ENCODE measurements at regions not wholly inside any gene's neighbourhood (a gene's known extent, or its start where the extent isn't known, plus 50 kb on each side); places are given as distances from the start of the nearest gene placed in this dataset.

GRCh38 chr20:7090001-7090400, 322.5 kb downstream of the BMP2 start:
- H3K9me3 ChIP-seq (ENCODE audit: low read depth), result no peaks in the 10 kb centered on the region
- H2AFZ ChIP-seq, result no peak overlapping the region
- H3F3A ChIP-seq (ENCODE audit: insufficient read depth), result no peaks in the 10 kb centered on the region
- no peaks in the 10 kb centered on the region for H3K4me1 ChIP-seq (ENCODE audit: insufficient read depth)
- no peak overlapping the region for H3K9ac ChIP-seq
- H3K4me2 ChIP-seq (ENCODE audit: unreplicated experiment), result no peak overlapping the region
- in situ Hi-C loops (cut with MboI), result no loop called here
- TF ChIP-seq EZH2 (IDR thresholded peaks at IDR 0.05; ENCODE audit: insufficient read depth, poor library complexity, severe bottlenecking), result no peak
- TF ChIP-seq EZH2phosphoT487 (IDR thresholded peaks at IDR 0.05; ENCODE audit: insufficient read depth, low read depth), result no peak
- H4K20me1 ChIP-seq (ENCODE audit: insufficient read depth), result no peaks in the 10 kb centered on the region
- H3K4me3 ChIP-seq, result no peak overlapping the region
- H3K27me3 ChIP-seq (replicated peaks; ENCODE audit: insufficient read depth), result peaks cover 7% of the 10 kb centered on the region
- no peaks in the 10 kb centered on the region for H3K9me2 ChIP-seq (ENCODE audit: insufficient read depth)
- no peaks in the 10 kb centered on the region for H3K36me3 ChIP-seq (ENCODE audit: low read depth)
- H3K27ac ChIP-seq, result no peak overlapping the region
- H3K79me2 ChIP-seq (ENCODE audit: insufficient read depth), result no peaks in the 10 kb centered on the region
- DNase-seq, result no peak

DNA sequence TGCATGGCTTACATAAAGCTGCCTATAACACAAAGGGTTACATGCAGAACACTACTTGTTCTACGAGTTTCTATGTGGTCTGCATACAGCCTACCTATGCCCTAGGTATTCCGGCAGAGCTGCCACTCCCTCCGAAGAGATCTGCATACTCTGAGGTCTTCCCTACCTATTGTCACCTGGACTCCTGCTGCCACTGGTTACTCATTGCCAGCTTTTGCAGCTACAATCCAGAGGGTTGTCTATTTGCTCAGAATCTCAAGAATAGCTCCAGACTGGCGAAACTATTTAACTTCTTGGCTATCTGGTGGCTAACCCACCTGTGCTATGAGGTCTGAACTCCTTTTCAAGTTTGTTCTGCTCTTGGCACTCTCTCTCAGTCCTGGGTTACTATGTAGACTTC, 323.3 kb downstream of the BMP2 start:
- Histone ChIP-seq H3K9me3 (ENCODE audit: low read depth) (no peaks in the 10 kb centered on the region), H3K4me1 (ENCODE audit: insufficient read depth) (no peaks in the 10 kb centered on the region), H2AFZ (no peak overlapping the region), H3K4me2 (ENCODE audit: unreplicated experiment) (no peak overlapping the region), H3K79me2 (ENCODE audit: insufficient read depth) (no peaks in the 10 kb centered on the region), H3K9me2 (ENCODE audit: insufficient read depth) (no peaks in the 10 kb centered on the region), H4K20me1 (ENCODE audit: insufficient read depth) (no peaks in the 10 kb centered on the region), H3F3A (ENCODE audit: insufficient read depth) (no peaks in the 10 kb centered on the region), H3K9ac (no peak overlapping the region), H3K27ac (no peak overlapping the region), H3K4me3 (no peak overlapping the region), H3K36me3 (ENCODE audit: low read depth) (no peaks in the 10 kb centered on the region), H3K27me3 (replicated peaks; ENCODE audit: insufficient read depth) (peaks cover 7% of the 10 kb centered on the region)
- TF ChIP-seq EZH2phosphoT487 (IDR thresholded peaks at IDR 0.05; ENCODE audit: insufficient read depth, low read depth), result no peak
- no peak for TF ChIP-seq EZH2 (IDR thresholded peaks at IDR 0.05; ENCODE audit: insufficient read depth, poor library complexity, severe bottlenecking)
- DNase-seq, result no peak
- in situ Hi-C loops (cut with MboI), result no loop called here
- WGBS, 2 experiments (ENCODE audit: low coverage in 1 of 2, low lambda C conversion rate in 2 of 2, missing lambda C conversion rate in 2 of 2), result 49 to 52% methylated on average over 4 of the region's 4 CpGs

DNA sequence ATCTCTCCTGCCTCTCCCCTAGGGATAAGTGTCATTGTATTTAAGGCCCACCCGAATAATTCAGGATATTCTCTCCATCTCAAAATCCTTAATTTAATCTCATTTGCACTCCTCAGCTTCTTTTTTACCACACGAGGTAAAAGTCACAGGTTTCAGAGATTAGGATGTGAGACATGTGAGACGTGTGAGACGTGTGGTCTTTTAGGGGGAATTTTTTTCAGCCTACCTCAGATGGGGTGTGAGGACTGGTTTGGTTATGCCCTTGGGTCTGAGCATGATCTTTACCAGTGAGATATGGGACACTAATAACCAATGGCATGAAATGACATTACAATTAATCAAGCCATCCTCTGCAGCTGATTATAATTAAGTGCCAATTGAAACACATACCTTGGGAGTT, 324.2 kb downstream of the BMP2 start:
- H3K79me2 ChIP-seq (ENCODE audit: insufficient read depth), result no peaks in the 10 kb centered on the region
- no peak for DNase-seq
- no peak overlapping the region for H3K4me2 ChIP-seq (ENCODE audit: unreplicated experiment)
- H3K27me3 ChIP-seq (replicated peaks; ENCODE audit: insufficient read depth), result peaks cover 1% of the 10 kb centered on the region; the same call in 1 of the 2 replicates
- no peaks in the 10 kb centered on the region for H3K9me2 ChIP-seq (ENCODE audit: insufficient read depth)
- no peaks in the 10 kb centered on the region for H4K20me1 ChIP-seq (ENCODE audit: insufficient read depth)
- no peaks in the 10 kb centered on the region for H3K4me1 ChIP-seq (ENCODE audit: insufficient read depth)
- H3K36me3 ChIP-seq (ENCODE audit: low read depth), result no peaks in the 10 kb centered on the region
- no peak overlapping the region for H3K27ac ChIP-seq
- in situ Hi-C loops (cut with MboI), result no loop called here
- no peak overlapping the region for H3K9ac ChIP-seq
- H2AFZ ChIP-seq, result no peak overlapping the region
- no peaks in the 10 kb centered on the region for H3K9me3 ChIP-seq (ENCODE audit: low read depth)
- TF ChIP-seq EZH2 (IDR thresholded peaks at IDR 0.05; ENCODE audit: insufficient read depth, poor library complexity, severe bottlenecking) (no peak), EZH2phosphoT487 (IDR thresholded peaks at IDR 0.05; ENCODE audit: insufficient read depth, low read depth) (no peak)
- no peaks in the 10 kb centered on the region for H3F3A ChIP-seq (ENCODE audit: insufficient read depth)
- 49 to 55% methylated on average over 4 of the region's 4 CpGs for WGBS, 2 experiments (ENCODE audit: low coverage in 1 of 2, low lambda C conversion rate in 2 of 2, missing lambda C conversion rate in 2 of 2)
- H3K4me3 ChIP-seq, result no peak overlapping the region

GRCh38 chr20:7094438-7094997, 327.0 kb downstream of the BMP2 start:
- H3K4me1 ChIP-seq (ENCODE audit: insufficient read depth), result no peaks in the 10 kb centered on the region
- H3K27ac ChIP-seq, result no peak overlapping the region
- H3K9me3 ChIP-seq (ENCODE audit: low read depth), result no peaks in the 10 kb centered on the region
- no peak for TF ChIP-seq EZH2phosphoT487 (IDR thresholded peaks at IDR 0.05; ENCODE audit: insufficient read depth, low read depth)
- no peak for TF ChIP-seq EZH2 (IDR thresholded peaks at IDR 0.05; ENCODE audit: insufficient read depth, poor library complexity, severe bottlenecking)
- no peaks in the 10 kb centered on the region for H3F3A ChIP-seq (ENCODE audit: insufficient read depth)
- H3K79me2 ChIP-seq (ENCODE audit: insufficient read depth), result no peaks in the 10 kb centered on the region
- no peak overlapping the region for H3K9ac ChIP-seq
- no peak overlapping the region for H3K4me3 ChIP-seq
- 33 to 37% methylated on average over 7 of the region's 7 CpGs for WGBS, 2 experiments (ENCODE audit: low coverage in 1 of 2, low lambda C conversion rate in 2 of 2, missing lambda C conversion rate in 2 of 2)
- in situ Hi-C loops (cut with MboI), result no loop called here
- peak; percentile 29 for DNase-seq
- H3K27me3 ChIP-seq (replicated peaks; ENCODE audit: insufficient read depth), result no peaks in the 10 kb centered on the region
- H4K20me1 ChIP-seq (ENCODE audit: insufficient read depth), result no peaks in the 10 kb centered on the region
- no peaks in the 10 kb centered on the region for H3K9me2 ChIP-seq (ENCODE audit: insufficient read depth)
- no peak overlapping the region for H3K4me2 ChIP-seq (ENCODE audit: unreplicated experiment)
- H3K36me3 ChIP-seq (ENCODE audit: low read depth), result no peaks in the 10 kb centered on the region
- no peak overlapping the region for H2AFZ ChIP-seq

DNA sequence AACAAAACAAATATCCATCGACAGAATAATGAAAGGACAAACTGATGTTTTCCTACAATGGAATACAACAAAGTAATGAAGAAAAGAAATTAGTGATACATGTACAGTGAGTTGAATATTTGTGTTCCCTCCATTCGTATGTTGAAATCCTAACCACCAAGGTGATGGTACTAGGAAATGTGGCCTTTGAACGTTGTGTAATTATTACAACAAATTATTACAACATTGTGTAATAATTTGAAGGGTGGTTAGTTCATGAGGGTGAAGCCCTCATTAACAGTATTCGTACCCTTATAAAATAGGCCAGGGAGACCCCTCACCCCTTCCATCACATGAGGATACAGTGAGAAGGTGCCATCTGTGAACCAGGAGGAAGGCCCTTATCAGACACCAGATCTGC, 339.4 kb downstream of the BMP2 start:
- no peaks in the 10 kb centered on the region for H3K9me3 ChIP-seq (ENCODE audit: low read depth)
- no peak overlapping the region for H2AFZ ChIP-seq
- H3F3A ChIP-seq (ENCODE audit: insufficient read depth), result no peaks in the 10 kb centered on the region
- no peaks in the 10 kb centered on the region for H3K4me1 ChIP-seq (ENCODE audit: insufficient read depth)
- no peak for DNase-seq
- no peak overlapping the region for H3K9ac ChIP-seq
- no peaks in the 10 kb centered on the region for H3K79me2 ChIP-seq (ENCODE audit: insufficient read depth)
- no peak overlapping the region for H3K27ac ChIP-seq
- no peaks in the 10 kb centered on the region for H3K27me3 ChIP-seq (replicated peaks; ENCODE audit: insufficient read depth)
- no peaks in the 10 kb centered on the region for H3K36me3 ChIP-seq (ENCODE audit: low read depth)
- no peaks in the 10 kb centered on the region for H3K9me2 ChIP-seq (ENCODE audit: insufficient read depth)
- TF ChIP-seq EZH2phosphoT487 (IDR thresholded peaks at IDR 0.05; ENCODE audit: insufficient read depth, low read depth) (no peak), EZH2 (IDR thresholded peaks at IDR 0.05; ENCODE audit: insufficient read depth, poor library complexity, severe bottlenecking) (no peak)
- WGBS, 2 experiments (ENCODE audit: low coverage in 1 of 2, low lambda C conversion rate in 2 of 2, missing lambda C conversion rate in 2 of 2), result 52 to 63% methylated on average over 4 of the region's 4 CpGs
- H3K4me2 ChIP-seq (ENCODE audit: unreplicated experiment), result no peak overlapping the region
- H4K20me1 ChIP-seq (ENCODE audit: insufficient read depth), result no peaks in the 10 kb centered on the region
- H3K4me3 ChIP-seq, result no peak overlapping the region
- in situ Hi-C loops (cut with MboI), result no loop called here

All from GM23248 (cell line).